Transverse colon (tissue), 4 donors: ENCODE measurements at regions not wholly inside any gene's neighbourhood (a gene's known extent, or its start where the extent isn't known, plus 50 kb on each side); places are given as distances from the start of the nearest gene placed in this dataset.

Experiments used
- CTCF ChIP-seq, 5 experiments: fragments of 200-600 bp in 3 of 5; fragments of 450-650 bp in 2 of 5; sonication (generic) in 3 of 5; IDR thresholded peaks; 1 replicate in 2 of 5; 2 replicates in 3 of 5; pipeline ENCODE4 v1.5.1; 2016 to 2017; ENCODE audit warnings: antibody characterized with exemption in 5 of 5, inconsistent platforms in 3 of 5, mild to moderate bottlenecking in 2 of 5, moderate library complexity in 1 of 5
- POLR2A ChIP-seq: fragments of 450-650 bp; IDR thresholded peaks from one replicate; pipeline ENCODE4 v1.6.1; 2016; ENCODE audit warnings: antibody characterized with exemption, mild to moderate bottlenecking, moderate library complexity
- POLR2AphosphoS5 ChIP-seq, 3 donors: sonication (generic); formaldehyde crosslinking; IDR thresholded peaks; one replicate each; pipeline ENCODE4 v1.6.1; 2016; ENCODE audit warnings: antibody characterized with exemption in 3 of 3

- no peak for TF ChIP-seq POLR2A
- TF ChIP-seq CTCF (IDR thresholded peaks at IDR 0.05) = no peak
- TF ChIP-seq POLR2AphosphoS5 (IDR thresholded peaks at IDR 0.05) = no peak
Measured at GRCh38 chr6:882084-882598, 189.2 kb upstream of the EXOC2 start.
